Stimulated activated CD4-positive, alpha-beta T cell treated with anti-CD3 and anti-CD28 coated beads, TNF-alpha, amount 100 ng/mL, for 4 hours (primary cell): ENCODE measurements at regions not wholly inside any gene's neighbourhood (a gene's known extent, or its start where the extent isn't known, plus 50 kb on each side); places are given as distances from the start of the nearest gene placed in this dataset.

Experiments used
- DNase-seq, 3 experiments: peaks; one replicate each; pipeline ENCODE4 v3.0.0-alpha.2; 2020; ENCODE audit warnings: low read depth in 3 of 3

GRCh38 chr10:129101232-129101980, 365.6 kb upstream of the MGMT start:
- DNase-seq = no peak

DNA sequence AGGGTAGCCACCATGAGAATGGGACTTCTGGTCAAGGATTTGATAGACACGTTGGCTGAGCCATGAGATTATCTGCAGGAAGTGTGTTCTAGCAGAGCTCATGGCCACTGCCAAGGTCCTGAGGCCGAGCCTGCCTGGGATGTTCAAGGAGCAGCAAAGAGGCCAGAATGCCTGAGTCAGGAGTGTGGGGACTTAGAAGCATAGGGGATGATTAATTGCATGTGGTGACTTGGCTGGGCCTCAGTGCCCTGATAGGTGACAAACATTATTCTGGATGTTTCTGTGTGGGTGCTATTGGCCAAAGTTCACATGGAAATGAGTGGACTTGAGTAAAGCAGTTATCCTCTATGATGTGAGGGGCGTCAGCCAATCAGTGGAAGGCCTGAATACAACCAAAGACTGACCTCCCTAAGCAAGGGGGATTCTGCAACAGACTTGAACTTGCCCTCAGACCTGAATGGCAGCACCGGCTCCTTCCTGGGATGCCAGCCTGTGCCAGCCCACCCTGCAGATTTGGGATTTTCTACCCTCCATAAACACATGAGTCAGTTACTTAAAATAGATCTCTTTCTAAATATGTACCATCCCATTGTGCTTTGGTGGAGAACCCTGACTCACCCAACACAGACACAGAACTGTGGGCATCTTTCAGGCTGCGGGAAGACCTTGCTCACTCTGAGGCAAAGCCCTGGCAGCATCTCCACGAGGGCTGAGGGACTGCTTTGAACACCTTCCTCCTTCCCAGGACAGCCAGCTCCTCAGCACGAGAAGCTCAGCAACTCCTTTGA, 363.9 kb upstream of the MGMT start:
- DNase-seq = no peak

DNA sequence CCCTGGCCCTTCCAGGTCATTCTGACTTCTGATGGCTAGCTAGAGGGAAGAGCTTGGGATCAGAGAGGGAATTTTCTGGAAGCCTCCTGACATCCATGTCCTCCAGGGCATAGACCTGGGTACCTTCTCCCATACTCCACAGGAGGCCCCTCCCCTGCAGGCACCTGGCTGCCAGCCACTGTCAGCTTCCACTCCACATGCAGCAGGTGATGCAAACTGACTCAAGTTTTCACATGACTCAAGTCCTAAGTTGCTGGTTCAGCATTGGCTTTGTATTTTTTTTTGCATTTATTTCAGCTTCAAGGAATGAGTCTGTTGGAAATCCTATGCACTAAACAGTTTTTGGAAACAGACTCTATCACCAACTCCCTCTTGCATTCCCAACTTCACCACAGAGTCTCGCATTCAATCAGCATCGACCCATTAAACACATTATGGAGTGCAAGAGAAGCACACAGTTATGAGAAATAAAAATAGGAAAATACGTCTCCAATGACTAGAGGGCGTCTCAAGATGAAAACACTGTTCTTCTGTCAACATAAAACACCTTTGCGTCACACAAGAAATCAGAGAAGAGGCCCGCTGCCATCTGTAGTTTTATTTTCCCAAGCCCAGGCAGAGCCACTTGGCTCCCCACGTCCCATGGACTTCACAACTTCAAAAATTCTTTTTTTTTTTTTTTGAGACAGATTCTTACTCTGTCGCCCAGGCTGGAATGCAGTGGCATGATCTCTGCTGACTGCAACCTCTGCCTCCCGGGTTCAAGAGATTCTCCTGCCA, 362.6 kb upstream of the MGMT start:
- no peak for DNase-seq

DNA sequence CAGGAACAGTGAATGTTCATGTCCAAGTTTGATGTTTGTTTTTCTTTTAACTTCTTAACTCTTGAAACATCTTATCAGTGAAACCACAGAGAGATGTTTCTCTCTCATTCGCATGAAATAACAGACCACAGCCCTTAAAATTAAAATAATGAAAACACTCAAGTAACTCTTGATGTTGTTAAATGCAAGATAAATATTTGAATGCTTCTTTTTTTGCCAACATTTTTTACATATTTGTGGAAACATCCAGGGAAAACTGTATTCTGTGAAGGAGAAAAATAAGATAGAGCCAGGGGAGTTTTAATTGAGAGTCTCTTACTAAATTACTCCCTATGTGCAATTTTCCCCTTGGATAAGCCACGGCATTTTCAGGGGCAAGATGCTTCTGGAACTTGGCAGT, 361.8 kb upstream of the MGMT start:
- DNase-seq = no peak

- no peak for DNase-seq
Observed at GRCh38 chr10:129106314-129106713, 360.7 kb upstream of the MGMT start.

- no peak for DNase-seq
Observed at GRCh38 chr10:129107525-129107924, 359.5 kb upstream of the MGMT start.

GRCh38 chr10:129108378-129108777, 358.7 kb upstream of the MGMT start:
- DNase-seq = no peak

GRCh38 chr10:129108994-129109393, 358.0 kb upstream of the MGMT start:
- no peak for DNase-seq

GRCh38 chr10:129110780-129111179, 356.3 kb upstream of the MGMT start:
- no peak for DNase-seq

DNA sequence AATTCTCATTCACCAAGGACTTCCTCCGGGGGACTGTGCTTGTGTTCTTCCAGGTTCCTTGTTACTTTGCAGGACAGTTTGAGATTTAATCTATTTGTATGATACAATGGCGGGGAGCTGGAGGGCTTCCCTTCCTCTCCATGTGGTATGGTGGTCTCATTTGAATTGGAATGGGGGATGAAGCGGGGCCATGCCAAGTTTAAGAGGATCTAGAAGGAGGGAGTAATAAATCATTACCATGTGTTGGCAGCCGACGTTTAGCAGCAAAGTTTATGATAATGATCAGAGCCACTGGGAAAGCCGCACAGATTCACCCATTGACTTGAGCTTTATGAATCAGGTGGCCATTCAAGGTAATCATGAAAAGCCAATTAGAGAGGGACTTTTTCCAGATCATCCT, 355.1 kb upstream of the MGMT start:
- no peak for DNase-seq

GRCh38 chr10:129114588-129114987, 352.5 kb upstream of the MGMT start:
- no peak for DNase-seq

- no peak for DNase-seq
Observed at GRCh38 chr10:129116371-129116770, 350.7 kb upstream of the MGMT start.

GRCh38 chr10:129120441-129120840, 346.6 kb upstream of the MGMT start:
- no peak for DNase-seq

DNA sequence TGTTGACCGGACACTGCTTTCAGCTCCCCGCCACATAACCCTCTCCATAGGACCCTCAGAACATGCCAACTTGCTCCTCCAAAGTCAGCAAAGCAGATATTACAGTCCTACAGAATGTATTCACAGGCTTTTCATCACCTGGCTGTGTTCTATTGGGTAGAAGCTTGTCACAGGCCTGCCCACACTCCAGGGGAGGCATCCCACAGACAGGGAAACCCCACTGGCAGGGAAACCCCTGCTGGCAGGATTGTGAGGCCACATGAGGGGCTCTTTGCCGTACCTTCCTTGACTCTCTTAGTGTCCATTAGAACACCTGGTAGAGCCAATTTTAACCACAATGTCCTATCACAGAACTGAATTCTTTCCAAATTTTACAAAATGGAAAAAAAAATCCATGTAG, 344.2 kb upstream of the MGMT start:
- no peak for DNase-seq

GRCh38 chr10:129123428-129123827, 343.6 kb upstream of the MGMT start:
- no peak for DNase-seq

- no peak for DNase-seq
Observed at GRCh38 chr10:129126982-129127381, 340.1 kb upstream of the MGMT start.

DNA sequence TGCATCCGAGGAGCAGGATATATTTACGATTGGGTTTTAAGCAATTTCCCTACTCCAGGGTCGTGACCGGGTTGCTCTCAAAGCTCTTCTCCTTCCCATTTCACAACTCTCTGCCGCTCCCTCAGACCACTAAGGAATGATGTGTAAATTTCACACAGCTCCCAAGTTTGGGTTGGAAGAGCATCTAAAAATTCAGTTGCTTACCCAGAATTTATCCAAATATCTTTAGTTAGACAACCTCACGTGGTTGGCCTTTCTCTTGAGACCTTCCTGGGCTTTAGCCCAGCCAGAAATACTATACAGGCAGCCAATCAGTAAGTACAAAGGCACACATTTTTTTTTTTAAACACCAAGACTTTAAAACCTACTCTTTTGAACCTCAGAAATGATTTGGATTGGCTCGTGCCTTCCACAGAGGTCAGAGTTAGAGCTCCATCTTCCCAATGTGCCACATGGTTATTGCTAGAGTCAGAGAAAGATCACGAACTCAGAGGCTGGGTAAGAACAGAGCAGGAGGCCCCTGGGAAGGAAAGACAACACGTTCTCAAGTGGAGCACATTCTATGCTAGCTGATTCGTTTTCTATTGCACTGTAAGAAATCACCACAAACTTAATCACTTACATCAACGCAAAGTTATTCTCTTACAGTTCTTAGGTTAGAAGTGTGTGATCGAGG, 335.4 kb upstream of the MGMT start:
- no peak for DNase-seq

DNA sequence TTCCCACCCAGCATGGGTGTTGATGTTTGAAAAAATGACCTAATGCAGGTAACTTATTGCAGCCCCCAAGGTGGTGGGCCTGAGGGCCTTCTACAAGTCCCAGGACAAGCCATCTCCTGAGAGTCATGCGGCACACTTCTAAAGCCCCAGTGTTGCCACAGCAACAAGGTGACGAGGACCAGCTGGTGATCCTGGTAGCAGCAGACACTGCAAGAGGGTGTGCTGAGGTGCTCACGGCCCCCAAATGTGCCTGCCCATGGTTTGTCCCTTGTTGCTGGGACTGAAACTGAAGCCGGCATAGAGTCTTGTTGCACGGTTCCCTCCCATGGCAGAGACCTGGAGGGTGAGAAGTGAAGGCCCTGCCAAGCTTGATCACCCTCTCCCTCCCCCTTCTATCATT, 333.2 kb upstream of the MGMT start:
- no peak for DNase-seq

DNA sequence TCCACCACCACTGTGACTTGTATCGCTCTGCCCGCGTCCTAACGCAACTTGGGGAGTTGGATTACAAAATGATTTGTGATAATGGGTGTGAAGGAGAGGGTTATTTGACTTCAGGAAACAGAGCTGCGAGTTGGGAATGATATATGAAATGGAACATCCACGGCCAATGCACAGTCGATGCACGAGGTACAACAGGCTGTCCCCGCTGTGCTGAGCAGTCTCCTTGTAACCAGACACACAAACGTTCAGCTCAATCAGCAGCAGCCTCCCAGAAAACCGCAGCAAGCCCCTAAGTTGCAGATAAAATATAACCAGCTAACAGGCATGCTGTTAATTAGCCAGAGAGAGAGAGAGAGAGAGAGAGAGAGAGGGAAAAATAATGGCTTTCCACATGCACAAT, 332.7 kb upstream of the MGMT start:
- DNase-seq = no peak

DNA sequence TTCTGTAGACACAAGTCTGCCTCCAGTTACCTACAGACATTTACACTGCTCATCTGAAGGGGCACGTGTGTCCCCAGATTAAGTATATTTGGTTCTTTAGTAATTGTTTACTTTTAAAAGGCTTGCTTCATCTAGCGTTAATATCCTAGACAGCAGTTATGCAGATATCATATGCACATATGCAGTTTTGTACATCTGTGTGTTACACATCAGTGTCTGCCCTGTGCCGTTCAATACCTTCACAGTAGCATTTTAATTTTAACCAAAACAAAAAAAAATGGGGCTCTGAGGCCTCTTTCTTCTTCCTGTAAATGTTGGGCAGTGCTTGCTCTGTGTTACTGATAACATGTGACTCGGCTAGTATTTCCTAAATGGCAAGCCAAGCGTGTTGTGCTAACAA, 331.4 kb upstream of the MGMT start:
- no peak for DNase-seq

- no peak for DNase-seq
Observed at GRCh38 chr10:129136074-129136473, 331.0 kb upstream of the MGMT start.

DNA sequence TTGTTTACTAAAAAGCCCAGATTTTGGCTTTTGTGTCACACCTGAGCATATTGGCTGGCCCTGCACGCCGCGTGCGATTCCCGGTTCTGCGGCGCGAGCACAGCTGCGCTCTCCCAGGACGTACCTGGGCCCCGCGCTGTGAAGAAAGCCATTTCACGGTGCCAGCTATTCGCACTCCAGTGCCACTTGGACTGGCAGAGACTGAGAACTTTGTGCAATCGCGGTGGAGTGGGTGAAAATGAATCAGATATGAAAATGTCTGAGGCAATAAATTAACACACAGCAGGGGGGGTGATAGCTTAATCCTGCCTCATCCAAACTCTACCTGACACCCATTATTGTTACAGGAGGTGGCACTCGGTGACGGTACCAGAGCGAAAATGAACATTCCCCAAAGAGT, 330.1 kb upstream of the MGMT start:
- no peak for DNase-seq
